ENCODE measurements at regions not wholly inside any gene's neighbourhood (a gene's known extent, or its start where the extent isn't known, plus 50 kb on each side); places are given as distances from the start of the nearest gene placed in this dataset.

DNA sequence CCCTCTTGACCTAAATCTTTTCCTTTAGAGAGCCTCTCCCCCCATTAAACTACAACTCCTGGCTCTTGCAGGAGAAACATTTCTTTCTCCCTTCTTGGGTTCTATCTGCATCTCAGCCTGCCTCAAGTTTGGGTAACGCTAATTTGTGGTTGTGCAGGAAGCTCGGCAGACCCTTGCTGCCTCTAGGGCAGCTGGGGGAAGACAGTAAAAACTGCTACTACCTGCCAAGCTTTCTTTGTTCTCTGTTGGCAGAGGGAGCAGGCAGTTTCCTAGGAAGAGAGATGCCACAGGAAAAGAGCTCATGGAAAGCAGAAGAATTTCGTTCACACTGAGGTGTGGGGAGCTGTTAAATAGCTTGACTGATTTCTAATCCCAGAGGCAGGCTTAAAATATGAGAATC is 555.6 kb upstream of the IGFBP7 start (continued):
- TF ChIP-seq, protein P1, sequence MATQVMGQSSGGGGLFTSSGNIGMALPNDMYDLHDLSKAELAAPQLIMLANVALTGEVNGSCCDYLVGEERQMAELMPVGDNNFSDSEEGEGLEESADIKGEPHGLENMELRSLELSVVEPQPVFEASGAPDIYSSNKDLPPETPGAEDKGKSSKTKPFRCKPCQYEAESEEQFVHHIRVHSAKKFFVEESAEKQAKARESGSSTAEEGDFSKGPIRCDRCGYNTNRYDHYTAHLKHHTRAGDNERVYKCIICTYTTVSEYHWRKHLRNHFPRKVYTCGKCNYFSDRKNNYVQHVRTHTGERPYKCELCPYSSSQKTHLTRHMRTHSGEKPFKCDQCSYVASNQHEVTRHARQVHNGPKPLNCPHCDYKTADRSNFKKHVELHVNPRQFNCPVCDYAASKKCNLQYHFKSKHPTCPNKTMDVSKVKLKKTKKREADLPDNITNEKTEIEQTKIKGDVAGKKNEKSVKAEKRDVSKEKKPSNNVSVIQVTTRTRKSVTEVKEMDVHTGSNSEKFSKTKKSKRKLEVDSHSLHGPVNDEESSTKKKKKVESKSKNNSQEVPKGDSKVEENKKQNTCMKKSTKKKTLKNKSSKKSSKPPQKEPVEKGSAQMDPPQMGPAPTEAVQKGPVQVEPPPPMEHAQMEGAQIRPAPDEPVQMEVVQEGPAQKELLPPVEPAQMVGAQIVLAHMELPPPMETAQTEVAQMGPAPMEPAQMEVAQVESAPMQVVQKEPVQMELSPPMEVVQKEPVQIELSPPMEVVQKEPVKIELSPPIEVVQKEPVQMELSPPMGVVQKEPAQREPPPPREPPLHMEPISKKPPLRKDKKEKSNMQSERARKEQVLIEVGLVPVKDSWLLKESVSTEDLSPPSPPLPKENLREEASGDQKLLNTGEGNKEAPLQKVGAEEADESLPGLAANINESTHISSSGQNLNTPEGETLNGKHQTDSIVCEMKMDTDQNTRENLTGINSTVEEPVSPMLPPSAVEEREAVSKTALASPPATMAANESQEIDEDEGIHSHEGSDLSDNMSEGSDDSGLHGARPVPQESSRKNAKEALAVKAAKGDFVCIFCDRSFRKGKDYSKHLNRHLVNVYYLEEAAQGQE (IDR thresholded peaks at IDR 0.05; ENCODE audit: unreplicated experiment): no peak
- TF ChIP-seq STAT1 (IDR thresholded peaks at IDR 0.05; ENCODE audit: unreplicated experiment) (no peak), CREB1 (CRISPR knock-in tag; IDR thresholded peaks at IDR 0.05; ENCODE audit: low read depth) (no peak), ZNF331 (CRISPR knock-in tag; IDR thresholded peaks at IDR 0.05; ENCODE audit: low read depth) (no peak), NANOG (IDR thresholded peaks at IDR 0.05; ENCODE audit: borderline replicate concordance) (no peak), JUNB (IDR thresholded peaks at IDR 0.05; ENCODE audit: unreplicated experiment) (no peak), EZH2phosphoT487 (IDR thresholded peaks at IDR 0.05; ENCODE audit: unreplicated experiment) (no peak)
- TF ChIP-seq, protein P2, sequence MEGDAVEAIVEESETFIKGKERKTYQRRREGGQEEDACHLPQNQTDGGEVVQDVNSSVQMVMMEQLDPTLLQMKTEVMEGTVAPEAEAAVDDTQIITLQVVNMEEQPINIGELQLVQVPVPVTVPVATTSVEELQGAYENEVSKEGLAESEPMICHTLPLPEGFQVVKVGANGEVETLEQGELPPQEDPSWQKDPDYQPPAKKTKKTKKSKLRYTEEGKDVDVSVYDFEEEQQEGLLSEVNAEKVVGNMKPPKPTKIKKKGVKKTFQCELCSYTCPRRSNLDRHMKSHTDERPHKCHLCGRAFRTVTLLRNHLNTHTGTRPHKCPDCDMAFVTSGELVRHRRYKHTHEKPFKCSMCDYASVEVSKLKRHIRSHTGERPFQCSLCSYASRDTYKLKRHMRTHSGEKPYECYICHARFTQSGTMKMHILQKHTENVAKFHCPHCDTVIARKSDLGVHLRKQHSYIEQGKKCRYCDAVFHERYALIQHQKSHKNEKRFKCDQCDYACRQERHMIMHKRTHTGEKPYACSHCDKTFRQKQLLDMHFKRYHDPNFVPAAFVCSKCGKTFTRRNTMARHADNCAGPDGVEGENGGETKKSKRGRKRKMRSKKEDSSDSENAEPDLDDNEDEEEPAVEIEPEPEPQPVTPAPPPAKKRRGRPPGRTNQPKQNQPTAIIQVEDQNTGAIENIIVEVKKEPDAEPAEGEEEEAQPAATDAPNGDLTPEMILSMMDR (conservative IDR thresholded peaks at IDR 0.05; ENCODE audit: low read depth in 2 of 2): no peak

DNA sequence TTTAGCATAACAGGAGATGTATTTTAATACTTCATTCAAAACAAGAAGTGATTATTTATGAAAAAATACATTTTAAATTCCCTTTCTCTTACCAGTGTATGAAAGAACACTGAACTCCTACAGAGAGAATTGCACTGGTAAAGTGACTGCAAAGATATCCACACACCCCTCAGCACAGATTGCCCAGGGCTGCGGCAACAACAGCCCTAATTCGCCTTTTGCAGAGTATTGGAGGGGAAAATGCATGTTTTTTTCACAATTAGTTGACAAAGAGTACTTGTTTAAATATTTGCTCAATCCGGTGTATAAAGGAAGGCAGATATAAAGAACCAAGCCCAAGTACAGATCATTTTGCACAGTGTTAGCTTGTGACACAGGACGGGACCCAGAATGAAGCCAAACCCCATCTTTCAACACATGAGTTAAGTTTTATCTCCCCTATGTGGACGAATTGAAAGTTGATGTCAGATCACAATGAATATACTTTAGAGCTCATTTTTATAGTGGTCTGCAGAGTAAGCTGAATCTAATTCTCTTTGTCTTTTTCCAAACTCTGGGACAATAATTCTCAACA is 551.4 kb upstream of the IGFBP7 start:
- Histone ChIP-seq H3K27ac (ENCODE audit: low read depth) (no peak overlapping the region), H3K27me3 (ENCODE audit: insufficient read depth) (no peaks in the 10 kb centered on the region), H3K4me3 (no peak overlapping the region), H3K4me2 (no peak overlapping the region), H3F3A (replicated peaks; ENCODE audit: low read depth) (no peaks in the 10 kb centered on the region), H3K4me1 (ENCODE audit: insufficient read depth) (no peaks in the 10 kb centered on the region), H3K9me2 (ENCODE audit: insufficient read depth) (no peaks in the 10 kb centered on the region), H3K79me2 (replicated peaks; ENCODE audit: insufficient read depth) (no peaks in the 10 kb centered on the region), H3K36me3 (ENCODE audit: insufficient read depth) (no peaks in the 10 kb centered on the region), H2AFZ (peak overlapping the region; percentile 65; the same call in 1 of the 2 replicates), H4K20me1 (replicated peaks; ENCODE audit: insufficient read depth) (no peaks in the 10 kb centered on the region)
- H3K27ac Mint-ChIP-seq: no peak overlapping the region
- DNase-seq (ENCODE audit: low spot score): no peak
- no peaks in the 10 kb centered on the region for H3K4me1 Mint-ChIP-seq
- H3K27me3 Mint-ChIP-seq (ENCODE audit: insufficient read depth, low read depth, poor library complexity): no peaks in the 10 kb centered on the region
- H3K9me3 Mint-ChIP-seq: no peaks in the 10 kb centered on the region
- ATAC-seq: no peak
- no peak overlapping the region for H3K4me3 Mint-ChIP-seq
- no peaks in the 10 kb centered on the region for H3K36me3 Mint-ChIP-seq (ENCODE audit: low read depth)
- TF ChIP-seq NANOG (IDR thresholded peaks at IDR 0.05; ENCODE audit: borderline replicate concordance) (no peak), ZNF331 (CRISPR knock-in tag; IDR thresholded peaks at IDR 0.05; ENCODE audit: low read depth) (no peak), CREB1 (CRISPR knock-in tag; IDR thresholded peaks at IDR 0.05; ENCODE audit: low read depth) (no peak), STAT1 (IDR thresholded peaks at IDR 0.05; ENCODE audit: unreplicated experiment) (no peak), JUNB (IDR thresholded peaks at IDR 0.05; ENCODE audit: unreplicated experiment) (no peak), ZNF114 (CRISPR knock-in tag; IDR thresholded peaks at IDR 0.05) (no peak), POLR2AphosphoS5 (IDR thresholded peaks at IDR 0.05; ENCODE audit: low read depth) (no peak), EZH2 (IDR thresholded peaks at IDR 0.05; ENCODE audit: low read depth, unreplicated experiment) (no peak)
- TF ChIP-seq, protein P3, sequence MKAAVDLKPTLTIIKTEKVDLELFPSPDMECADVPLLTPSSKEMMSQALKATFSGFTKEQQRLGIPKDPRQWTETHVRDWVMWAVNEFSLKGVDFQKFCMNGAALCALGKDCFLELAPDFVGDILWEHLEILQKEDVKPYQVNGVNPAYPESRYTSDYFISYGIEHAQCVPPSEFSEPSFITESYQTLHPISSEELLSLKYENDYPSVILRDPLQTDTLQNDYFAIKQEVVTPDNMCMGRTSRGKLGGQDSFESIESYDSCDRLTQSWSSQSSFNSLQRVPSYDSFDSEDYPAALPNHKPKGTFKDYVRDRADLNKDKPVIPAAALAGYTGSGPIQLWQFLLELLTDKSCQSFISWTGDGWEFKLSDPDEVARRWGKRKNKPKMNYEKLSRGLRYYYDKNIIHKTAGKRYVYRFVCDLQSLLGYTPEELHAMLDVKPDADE (IDR thresholded peaks at IDR 0.05): no peak
- TF ChIP-seq, protein P1 (IDR thresholded peaks at IDR 0.05; ENCODE audit: unreplicated experiment): no peak

Measured in GM23338 (cell line).